ENCODE measurements at regions not wholly inside any gene's neighbourhood (a gene's known extent, or its start where the extent isn't known, plus 50 kb on each side); places are given as distances from the start of the nearest gene placed in this dataset.

DNA sequence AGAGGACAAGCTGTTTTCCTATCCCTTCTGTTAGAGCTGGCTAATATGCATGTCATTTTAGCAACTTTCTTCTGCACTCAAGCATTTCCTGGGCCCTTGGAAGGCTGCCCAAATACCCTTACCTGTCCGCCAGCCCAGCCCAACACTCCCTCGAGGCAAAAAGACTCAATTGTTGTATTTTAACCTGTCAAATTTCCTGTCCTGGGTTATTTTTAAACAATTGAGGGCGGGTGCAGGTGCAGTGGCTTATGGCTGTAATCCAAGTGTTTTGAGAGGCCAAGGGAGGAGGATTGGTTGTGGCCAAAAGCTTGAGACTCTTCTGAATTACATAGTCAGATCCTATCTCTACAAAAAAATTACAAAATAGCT, 125.0 kb upstream of the ARHGAP28 start:
- TF ChIP-seq, protein P1, sequence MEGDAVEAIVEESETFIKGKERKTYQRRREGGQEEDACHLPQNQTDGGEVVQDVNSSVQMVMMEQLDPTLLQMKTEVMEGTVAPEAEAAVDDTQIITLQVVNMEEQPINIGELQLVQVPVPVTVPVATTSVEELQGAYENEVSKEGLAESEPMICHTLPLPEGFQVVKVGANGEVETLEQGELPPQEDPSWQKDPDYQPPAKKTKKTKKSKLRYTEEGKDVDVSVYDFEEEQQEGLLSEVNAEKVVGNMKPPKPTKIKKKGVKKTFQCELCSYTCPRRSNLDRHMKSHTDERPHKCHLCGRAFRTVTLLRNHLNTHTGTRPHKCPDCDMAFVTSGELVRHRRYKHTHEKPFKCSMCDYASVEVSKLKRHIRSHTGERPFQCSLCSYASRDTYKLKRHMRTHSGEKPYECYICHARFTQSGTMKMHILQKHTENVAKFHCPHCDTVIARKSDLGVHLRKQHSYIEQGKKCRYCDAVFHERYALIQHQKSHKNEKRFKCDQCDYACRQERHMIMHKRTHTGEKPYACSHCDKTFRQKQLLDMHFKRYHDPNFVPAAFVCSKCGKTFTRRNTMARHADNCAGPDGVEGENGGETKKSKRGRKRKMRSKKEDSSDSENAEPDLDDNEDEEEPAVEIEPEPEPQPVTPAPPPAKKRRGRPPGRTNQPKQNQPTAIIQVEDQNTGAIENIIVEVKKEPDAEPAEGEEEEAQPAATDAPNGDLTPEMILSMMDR (IDR thresholded peaks at IDR 0.05 in 2 of 3, conservative IDR thresholded peaks at IDR 0.05 in 1 of 3; ENCODE audit: borderline replicate concordance in 1 of 3, insufficient read depth in 1 of 3, low read depth in 2 of 3, low read length in 2 of 3), result no peak
- TF ChIP-seq, protein P2, sequence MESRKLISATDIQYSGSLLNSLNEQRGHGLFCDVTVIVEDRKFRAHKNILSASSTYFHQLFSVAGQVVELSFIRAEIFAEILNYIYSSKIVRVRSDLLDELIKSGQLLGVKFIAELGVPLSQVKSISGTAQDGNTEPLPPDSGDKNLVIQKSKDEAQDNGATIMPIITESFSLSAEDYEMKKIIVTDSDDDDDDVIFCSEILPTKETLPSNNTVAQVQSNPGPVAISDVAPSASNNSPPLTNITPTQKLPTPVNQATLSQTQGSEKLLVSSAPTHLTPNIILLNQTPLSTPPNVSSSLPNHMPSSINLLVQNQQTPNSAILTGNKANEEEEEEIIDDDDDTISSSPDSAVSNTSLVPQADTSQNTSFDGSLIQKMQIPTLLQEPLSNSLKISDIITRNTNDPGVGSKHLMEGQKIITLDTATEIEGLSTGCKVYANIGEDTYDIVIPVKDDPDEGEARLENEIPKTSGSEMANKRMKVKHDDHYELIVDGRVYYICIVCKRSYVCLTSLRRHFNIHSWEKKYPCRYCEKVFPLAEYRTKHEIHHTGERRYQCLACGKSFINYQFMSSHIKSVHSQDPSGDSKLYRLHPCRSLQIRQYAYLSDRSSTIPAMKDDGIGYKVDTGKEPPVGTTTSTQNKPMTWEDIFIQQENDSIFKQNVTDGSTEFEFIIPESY (IDR thresholded peaks at IDR 0.05; ENCODE audit: extremely low read depth, insufficient replicate concordance, low read length), result no peak
- no peak for TF ChIP-seq TCF7L2 (IDR thresholded peaks at IDR 0.05; ENCODE audit: borderline replicate concordance, extremely low read depth, insufficient read depth, insufficient read length)
- TF ChIP-seq RAD21 (IDR thresholded peaks at IDR 0.05; ENCODE audit: low read depth), result no peak
- TF ChIP-seq, protein P3, sequence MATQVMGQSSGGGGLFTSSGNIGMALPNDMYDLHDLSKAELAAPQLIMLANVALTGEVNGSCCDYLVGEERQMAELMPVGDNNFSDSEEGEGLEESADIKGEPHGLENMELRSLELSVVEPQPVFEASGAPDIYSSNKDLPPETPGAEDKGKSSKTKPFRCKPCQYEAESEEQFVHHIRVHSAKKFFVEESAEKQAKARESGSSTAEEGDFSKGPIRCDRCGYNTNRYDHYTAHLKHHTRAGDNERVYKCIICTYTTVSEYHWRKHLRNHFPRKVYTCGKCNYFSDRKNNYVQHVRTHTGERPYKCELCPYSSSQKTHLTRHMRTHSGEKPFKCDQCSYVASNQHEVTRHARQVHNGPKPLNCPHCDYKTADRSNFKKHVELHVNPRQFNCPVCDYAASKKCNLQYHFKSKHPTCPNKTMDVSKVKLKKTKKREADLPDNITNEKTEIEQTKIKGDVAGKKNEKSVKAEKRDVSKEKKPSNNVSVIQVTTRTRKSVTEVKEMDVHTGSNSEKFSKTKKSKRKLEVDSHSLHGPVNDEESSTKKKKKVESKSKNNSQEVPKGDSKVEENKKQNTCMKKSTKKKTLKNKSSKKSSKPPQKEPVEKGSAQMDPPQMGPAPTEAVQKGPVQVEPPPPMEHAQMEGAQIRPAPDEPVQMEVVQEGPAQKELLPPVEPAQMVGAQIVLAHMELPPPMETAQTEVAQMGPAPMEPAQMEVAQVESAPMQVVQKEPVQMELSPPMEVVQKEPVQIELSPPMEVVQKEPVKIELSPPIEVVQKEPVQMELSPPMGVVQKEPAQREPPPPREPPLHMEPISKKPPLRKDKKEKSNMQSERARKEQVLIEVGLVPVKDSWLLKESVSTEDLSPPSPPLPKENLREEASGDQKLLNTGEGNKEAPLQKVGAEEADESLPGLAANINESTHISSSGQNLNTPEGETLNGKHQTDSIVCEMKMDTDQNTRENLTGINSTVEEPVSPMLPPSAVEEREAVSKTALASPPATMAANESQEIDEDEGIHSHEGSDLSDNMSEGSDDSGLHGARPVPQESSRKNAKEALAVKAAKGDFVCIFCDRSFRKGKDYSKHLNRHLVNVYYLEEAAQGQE (IDR thresholded peaks at IDR 0.05; ENCODE audit: low read depth), result no peak
- TF ChIP-seq ZNF274 (IDR thresholded peaks at IDR 0.05; ENCODE audit: low read depth, low read length), result no peak
- no peak for TF ChIP-seq YY1 (IDR thresholded peaks at IDR 0.05; ENCODE audit: extremely low read depth, insufficient replicate concordance, low read depth, low read length)
- no peak for TF ChIP-seq CEBPB (IDR thresholded peaks at IDR 0.05; ENCODE audit: low read depth)
- TF ChIP-seq JUND (IDR thresholded peaks at IDR 0.05), result no peak
- no peak for TF ChIP-seq POLR2A (IDR thresholded peaks at IDR 0.05; ENCODE audit: borderline replicate concordance, extremely low read depth, insufficient read depth, insufficient read length)
- TF ChIP-seq POLR2AphosphoS5 (IDR thresholded peaks at IDR 0.05; ENCODE audit: low read depth, low read length), result no peak
- TF ChIP-seq SRF (IDR thresholded peaks at IDR 0.05; ENCODE audit: low read depth), result no peak
